ENCODE measurements at regions not wholly inside any gene's neighbourhood (a gene's known extent, or its start where the extent isn't known, plus 50 kb on each side); places are given as distances from the start of the nearest gene placed in this dataset.
A peak's percentile ranks its signal among the peaks of the same experiment; 100 is the strongest.

DNA sequence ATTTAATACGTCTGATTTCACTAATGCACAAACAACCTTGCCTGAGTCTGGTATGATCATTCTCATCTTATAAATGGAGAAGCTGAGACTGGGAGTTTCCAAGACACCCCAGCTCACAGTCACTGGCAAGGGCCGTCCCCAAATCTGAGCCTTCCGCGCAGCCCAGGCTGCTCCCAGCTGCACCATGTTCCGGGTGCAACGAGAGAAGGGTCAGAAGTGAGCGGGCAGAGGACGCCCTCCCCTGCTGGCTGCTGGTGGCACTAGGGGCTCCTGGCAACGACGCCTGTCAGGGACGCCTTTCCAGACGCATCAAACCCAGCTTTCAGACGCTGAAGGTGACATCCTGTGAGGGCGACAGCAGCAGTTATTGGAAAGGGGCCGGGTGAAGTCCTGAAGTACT is 115.3 kb upstream of the PROKR2 start:
- H3K4me3 ChIP-seq (ENCODE audit: low read length) = no peak overlapping the region
- TF ChIP-seq, protein P1, sequence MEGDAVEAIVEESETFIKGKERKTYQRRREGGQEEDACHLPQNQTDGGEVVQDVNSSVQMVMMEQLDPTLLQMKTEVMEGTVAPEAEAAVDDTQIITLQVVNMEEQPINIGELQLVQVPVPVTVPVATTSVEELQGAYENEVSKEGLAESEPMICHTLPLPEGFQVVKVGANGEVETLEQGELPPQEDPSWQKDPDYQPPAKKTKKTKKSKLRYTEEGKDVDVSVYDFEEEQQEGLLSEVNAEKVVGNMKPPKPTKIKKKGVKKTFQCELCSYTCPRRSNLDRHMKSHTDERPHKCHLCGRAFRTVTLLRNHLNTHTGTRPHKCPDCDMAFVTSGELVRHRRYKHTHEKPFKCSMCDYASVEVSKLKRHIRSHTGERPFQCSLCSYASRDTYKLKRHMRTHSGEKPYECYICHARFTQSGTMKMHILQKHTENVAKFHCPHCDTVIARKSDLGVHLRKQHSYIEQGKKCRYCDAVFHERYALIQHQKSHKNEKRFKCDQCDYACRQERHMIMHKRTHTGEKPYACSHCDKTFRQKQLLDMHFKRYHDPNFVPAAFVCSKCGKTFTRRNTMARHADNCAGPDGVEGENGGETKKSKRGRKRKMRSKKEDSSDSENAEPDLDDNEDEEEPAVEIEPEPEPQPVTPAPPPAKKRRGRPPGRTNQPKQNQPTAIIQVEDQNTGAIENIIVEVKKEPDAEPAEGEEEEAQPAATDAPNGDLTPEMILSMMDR (conservative IDR thresholded peaks at IDR 0.05; ENCODE audit: low read length) = no peak
- no peak for DNase-seq (ENCODE audit: low read depth)

DNA sequence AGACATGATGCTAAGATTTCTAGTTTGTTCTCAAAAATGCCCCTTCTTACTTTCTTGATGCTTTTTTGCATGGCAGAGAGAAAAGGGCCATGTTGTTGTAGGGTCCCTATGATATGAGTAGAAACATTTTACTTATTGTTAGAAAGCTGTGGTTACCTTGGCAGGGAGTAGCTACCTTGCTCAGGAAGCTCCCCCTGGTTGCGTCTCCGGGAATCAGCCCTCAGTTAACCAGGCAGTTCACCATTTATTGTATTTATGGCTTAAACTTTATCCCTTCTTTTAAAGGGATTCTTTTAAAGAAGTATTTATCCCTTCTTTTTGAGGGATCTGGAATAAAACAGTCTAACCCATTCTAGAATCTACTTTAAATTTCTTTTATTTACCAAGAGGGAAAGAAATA is 113.9 kb upstream of the PROKR2 start:
- no peak overlapping the region for H3K4me3 ChIP-seq (ENCODE audit: low read length)
- TF ChIP-seq, protein P1 (conservative IDR thresholded peaks at IDR 0.05; ENCODE audit: low read length) = no peak
- DNase-seq (ENCODE audit: low read depth) = no peak

DNA sequence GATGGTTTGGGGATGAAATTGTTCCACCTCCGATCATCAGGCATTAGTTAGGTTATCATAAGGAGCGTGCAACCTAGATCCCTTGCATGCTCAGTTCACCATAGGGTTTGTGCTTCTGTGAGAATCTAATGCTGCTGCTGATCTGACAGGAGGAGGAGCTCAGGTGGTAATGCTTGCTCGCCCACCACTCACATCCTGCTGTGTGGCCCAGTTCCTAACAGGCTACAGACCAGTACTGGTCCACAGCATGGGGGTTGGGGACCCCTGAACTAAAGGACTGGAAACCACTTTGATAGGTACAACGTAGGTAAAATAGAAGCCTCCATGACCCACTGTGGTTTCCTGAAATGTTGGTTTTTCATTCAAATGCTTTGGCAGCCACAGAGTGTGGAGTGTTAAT is 109.3 kb upstream of the PROKR2 start:
- H3K4me3 ChIP-seq (ENCODE audit: low read length) = no peak overlapping the region
- no peak for DNase-seq (ENCODE audit: low read depth)
- TF ChIP-seq, protein P1 (conservative IDR thresholded peaks at IDR 0.05; ENCODE audit: low read length) = no peak

DNA sequence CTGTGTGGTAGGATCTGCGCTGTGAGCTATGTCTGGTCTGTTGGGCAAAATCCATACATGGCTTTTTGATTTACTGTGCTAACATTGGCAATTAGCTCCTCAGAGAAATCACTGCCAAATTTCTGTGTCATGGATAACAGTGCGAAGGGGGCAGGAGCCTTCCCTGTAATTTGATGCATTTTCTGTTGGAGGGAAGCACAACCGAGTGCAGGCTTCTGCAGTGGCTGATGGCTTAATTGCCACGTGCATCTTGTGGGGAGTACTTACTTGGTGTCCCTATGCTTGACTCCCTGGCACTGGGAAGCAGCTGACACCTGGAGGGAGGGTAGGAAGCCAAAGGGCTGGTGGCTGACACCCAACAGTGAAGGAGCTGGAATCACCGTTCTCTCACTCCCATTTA is 99.3 kb upstream of the PROKR2 start:
- no peak overlapping the region for H3K4me3 ChIP-seq (ENCODE audit: low read length)
- TF ChIP-seq, protein P1 (conservative IDR thresholded peaks at IDR 0.05; ENCODE audit: low read length) = no peak
- no peak for DNase-seq (ENCODE audit: low read depth)

DNA sequence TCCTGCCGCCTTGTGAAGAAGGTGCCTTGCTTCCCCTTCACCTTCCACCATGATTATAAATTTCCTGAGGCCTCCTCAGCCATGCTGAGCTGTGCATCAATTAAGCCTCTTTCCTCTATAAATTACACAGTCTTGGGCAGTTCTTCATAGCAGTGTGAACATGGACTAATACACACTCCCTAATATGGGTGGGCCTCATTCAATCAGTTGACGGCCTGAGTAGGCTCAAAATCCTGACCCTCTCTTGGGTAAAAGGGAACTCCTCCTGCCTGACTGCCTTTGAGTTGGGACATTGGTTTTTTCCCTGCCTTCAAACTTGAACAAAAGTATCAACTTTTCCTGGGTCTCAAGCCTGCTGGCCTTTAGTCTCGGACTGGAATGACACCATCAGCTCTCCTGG is 96.6 kb upstream of the PROKR2 start:
- DNase-seq (ENCODE audit: low read depth) = no peak
- no peak overlapping the region for H3K4me3 ChIP-seq (ENCODE audit: low read length)
- TF ChIP-seq, protein P1 (conservative IDR thresholded peaks at IDR 0.05; ENCODE audit: low read length) = no peak

DNA sequence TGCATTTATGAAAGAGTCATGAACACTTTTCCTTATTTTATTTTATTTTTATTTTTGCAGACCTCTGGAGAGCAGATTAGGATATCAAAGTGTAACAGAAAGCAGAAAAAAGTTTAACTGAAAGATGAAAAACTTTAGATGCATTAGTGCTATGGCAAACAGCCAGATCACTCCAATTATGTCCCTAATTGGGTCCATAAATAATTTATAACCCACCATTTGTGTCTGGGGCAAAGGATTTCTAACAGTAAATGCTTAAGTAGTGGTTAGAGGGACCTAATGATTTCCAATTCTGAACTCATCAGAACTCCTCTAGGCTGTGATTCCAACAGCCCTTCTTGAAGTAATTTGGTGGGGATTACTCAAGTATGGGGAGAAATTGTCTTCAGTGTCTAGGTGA is 93.7 kb upstream of the PROKR2 start:
- TF ChIP-seq, protein P1 (conservative IDR thresholded peaks at IDR 0.05; ENCODE audit: low read length) = no peak
- DNase-seq (ENCODE audit: low read depth) = no peak
- H3K4me3 ChIP-seq (ENCODE audit: low read length) = no peak overlapping the region

DNA sequence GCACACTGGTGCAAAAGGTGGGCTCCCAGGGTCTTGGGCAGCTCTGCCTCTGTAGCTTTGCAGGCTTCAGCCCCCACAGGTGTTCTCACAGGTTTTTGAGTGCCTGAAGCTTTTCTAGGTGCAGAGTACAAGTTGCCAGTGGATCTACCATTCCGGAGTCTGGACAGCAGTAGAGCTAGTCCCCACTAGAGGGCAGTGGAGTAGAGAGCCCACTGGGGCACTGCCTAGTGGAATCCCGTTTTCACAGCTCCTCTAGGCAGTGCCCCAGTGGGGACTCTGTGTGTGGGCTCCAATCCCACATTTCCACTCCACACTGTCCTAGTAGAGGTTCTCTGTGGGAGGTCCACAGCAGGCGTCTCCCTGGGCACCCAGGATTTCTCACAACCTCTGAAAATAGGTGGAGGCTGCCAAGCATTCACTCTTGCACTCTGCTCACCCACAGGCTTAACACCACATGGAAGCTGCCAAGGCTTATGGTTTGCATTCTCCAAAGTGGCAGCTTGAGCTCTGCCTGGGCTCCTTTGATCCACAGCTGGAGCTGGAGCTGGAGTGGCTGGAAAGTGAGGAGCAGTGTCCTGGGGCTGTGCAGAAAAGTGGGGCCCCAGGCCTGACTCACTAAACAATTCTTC is 86.3 kb upstream of the PROKR2 start:
- H3K4me3 ChIP-seq (ENCODE audit: low read length) = no peak overlapping the region
- TF ChIP-seq, protein P1 (conservative IDR thresholded peaks at IDR 0.05; ENCODE audit: low read length) = peak; percentile 60
- DNase-seq (ENCODE audit: low read depth) = peak; percentile 6

All from AG10803 (cell line).